Kidney epithelial cell (primary cell): ENCODE measurements at regions not wholly inside any gene's neighbourhood (a gene's known extent, or its start where the extent isn't known, plus 50 kb on each side); places are given as distances from the start of the nearest gene placed in this dataset.

Experiments used
- DNase-seq: peaks from one replicate; pipeline ENCODE4 v3.0.0-alpha.2; 2010; ENCODE audit warnings: low read depth
- H3K27me3 ChIP-seq: 2 replicates; pipeline ENCODE4 v1.6.0; 2011; ENCODE audit warnings: low read length; ENCODE audit not compliant: control insufficient read depth, insufficient read depth
- H3K36me3 ChIP-seq: 2 replicates; pipeline ENCODE4 v1.5.1; 2011; ENCODE audit warnings: low read length; ENCODE audit not compliant: control insufficient read depth, insufficient read depth
- H3K4me3 ChIP-seq: 2 replicates; pipeline ENCODE4 v1.5.1; 2011; ENCODE audit warnings: low read depth, mild to moderate bottlenecking, control low read depth, low read length
- CTCF ChIP-seq: IDR thresholded peaks from 2 replicates; pipeline ENCODE4 v1.5.1; 2011; ENCODE audit warnings: mild to moderate bottlenecking, moderate library complexity, low read length, control low read depth, inconsistent platforms; ENCODE audit not compliant: insufficient read depth, poor library complexity, severe bottlenecking

GRCh38 chr20:51196991-51197651 lies 174.2 kb upstream of the KCNG1 start:
- Histone ChIP-seq H3K27me3 (no peaks in the 10 kb centered on the region), H3K4me3 (no peak overlapping the region), H3K36me3 (no peaks in the 10 kb centered on the region)
- TF ChIP-seq CTCF, result no peak
- DNase-seq, result no peak

GRCh38 chr20:51195990-51196389 lies 173.1 kb upstream of the KCNG1 start:
- TF ChIP-seq CTCF, result no peak
- Histone ChIP-seq H3K36me3 (no peaks in the 10 kb centered on the region), H3K4me3 (no peak overlapping the region), H3K27me3 (no peaks in the 10 kb centered on the region)
- DNase-seq, result no peak

- no peaks in the 10 kb centered on the region for H3K36me3 ChIP-seq
- no peak overlapping the region for H3K4me3 ChIP-seq
- TF ChIP-seq CTCF, result no peak
- peak; percentile 70 for DNase-seq
- no peaks in the 10 kb centered on the region for H3K27me3 ChIP-seq
Measured at GRCh38 chr20:51195419-51195901, 172.6 kb upstream of the KCNG1 start.

- no peak for DNase-seq
Measured at GRCh38 chr20:51193066-51193772, 170.3 kb upstream of the KCNG1 start.

GRCh38 chr20:51190783-51191180 lies 167.9 kb upstream of the KCNG1 start:
- TF ChIP-seq CTCF, result no peak
- no peaks in the 10 kb centered on the region for H3K27me3 ChIP-seq
- no peak for DNase-seq

More at GRCh38 chr20:51193066-51193772, 170.3 kb upstream of the KCNG1 start:
- Histone ChIP-seq H3K36me3 (no peaks in the 10 kb centered on the region), H3K27me3 (no peaks in the 10 kb centered on the region), H3K4me3 (no peak overlapping the region)
- no peak for TF ChIP-seq CTCF

More at GRCh38 chr20:51190783-51191180, 167.9 kb upstream of the KCNG1 start:
- Histone ChIP-seq H3K4me3 (no peak overlapping the region), H3K36me3 (no peaks in the 10 kb centered on the region)
